Body of pancreas (tissue), 4 donors: ENCODE measurements at regions not wholly inside any gene's neighbourhood (a gene's known extent, or its start where the extent isn't known, plus 50 kb on each side); places are given as distances from the start of the nearest gene placed in this dataset.
A peak's percentile ranks its signal among the peaks of the same experiment; 100 is the strongest.
"Not testable (repeated sequence)": the region's sequence is repeated elsewhere in the genome, so short reads cannot be mapped to it uniquely, and the experiment has no call there.

Source experiments
- ATAC-seq: fragments of 150-250 bp; one replicate; pipeline ENCODE4 v1.9.1; 2016
- DNase-seq, 4 donors: peaks; one replicate each; pipeline ENCODE4 v3.0.0-alpha.2; 2019
- H3K27ac ChIP-seq, 4 donors: fragments of 200-600 bp; sonication (generic); 1 replicate in 3 of 4; 2 replicates in 1 of 4; pipeline versions ENCODE4 v1.5.1 to v1.6.1; 2016 to 2019; ENCODE audit warnings: mild to moderate bottlenecking in 1 of 4, mixed read lengths in 1 of 4, moderate library complexity in 1 of 4
- H3K27me3 ChIP-seq, 2 donors: fragments of 200-600 bp; sonication (generic); one replicate each; pipeline ENCODE4 v1.6.0; 2016; ENCODE audit warnings: mild to moderate bottlenecking in 1 of 2
- H3K36me3 ChIP-seq, 2 donors: fragments of 200-600 bp; sonication (generic); replicated peaks in 1 of 2; 2 replicates each; pipeline ENCODE4 v1.5.1; 2016; ENCODE audit warnings: low read depth in 2 of 2; ENCODE audit not compliant: insufficient read depth in 1 of 2
- H3K4me1 ChIP-seq: fragments of 200-600 bp; sonication (generic); one replicate; pipeline ENCODE4 v1.6.0; 2016
- H3K4me3 ChIP-seq, 2 donors: fragments of 200-600 bp; sonication (generic); 1 replicate in 1 of 2; 2 replicates in 1 of 2; pipeline ENCODE4 v1.5.1; 2016 to 2019
- H3K9me3 ChIP-seq, 3 donors: fragments of 200-600 bp; sonication (generic); 1 replicate in 2 of 3; 2 replicates in 1 of 3; pipeline ENCODE4 v1.5.1; 2016
- POLR2A ChIP-seq, 3 donors: fragments of 450-650 bp; IDR thresholded peaks; one replicate each; pipeline ENCODE4 v1.6.1; 2016; ENCODE audit warnings: antibody characterized with exemption in 3 of 3, mild to moderate bottlenecking in 2 of 3
- WGBS, 2 donors: methylation state at CpG; one replicate each; pipeline ENCODE4 v1.1.5; 2017; 5-methylcytosine and 5-hydroxymethylcytosine counted together
- intact Hi-C: fragments of 100-400 bp; cut with DNase I; formaldehyde crosslinking; loops from one replicate; pipeline ENCODE4 v1.15.1; 2023
- TF ChIP-seq, protein P1 (sequence below), 7 experiments: fragments of 450-650 bp in 4 of 7; fragments of 200-600 bp in 3 of 7; sonication (generic) in 3 of 7; IDR thresholded peaks; one replicate each; pipeline ENCODE4 v1.5.1; 2016 to 2019; ENCODE audit warnings: antibody characterized with exemption in 7 of 7

DNA sequence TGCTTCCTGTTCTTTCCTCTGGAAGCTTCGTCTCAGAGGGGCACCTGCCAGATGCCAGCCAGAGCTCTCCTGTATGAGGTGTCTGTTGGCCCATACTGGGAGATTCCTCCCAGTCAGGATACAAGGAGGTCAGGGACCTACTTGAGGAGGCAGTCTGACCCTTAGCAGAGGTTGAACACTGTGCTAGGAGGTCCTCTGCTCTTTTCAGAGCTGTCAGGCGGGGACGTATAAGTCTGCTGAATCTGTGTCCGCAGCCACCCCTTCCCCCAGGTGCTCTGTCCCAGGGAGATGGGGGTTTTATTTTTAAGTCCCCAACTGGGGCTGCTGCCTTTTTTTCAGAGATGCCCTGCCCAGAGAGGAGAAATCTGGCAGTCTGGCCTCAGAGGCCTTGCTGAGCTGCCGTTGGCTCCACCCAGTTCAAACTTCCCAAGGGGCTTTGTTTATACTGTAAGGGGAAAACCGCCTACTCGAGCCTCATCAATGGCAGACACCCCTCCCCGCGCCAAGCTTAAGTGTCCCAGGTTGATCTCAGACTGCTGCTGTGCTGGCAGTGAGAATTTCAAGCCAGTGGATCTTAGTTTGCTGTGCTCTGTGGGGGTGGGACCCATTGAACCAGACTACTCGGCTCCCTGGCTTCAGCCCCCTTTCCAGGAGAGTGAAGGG is 326.7 kb downstream of the BCKDHB start:
- 68 to 85% methylated on average over 8 to 10 of the region's 10 CpGs for WGBS, 2 donors
- Histone ChIP-seq H3K4me1 (no peaks in the 10 kb centered on the region), H3K9me3 (peaks cover 0 to 8% (median 0%) of the 10 kb centered on the region in 3 donors), H3K36me3 (no peaks in the 10 kb centered on the region), H3K27ac (no peak overlapping the region), H3K4me3 (no peak overlapping the region), H3K27me3 (no peaks in the 10 kb centered on the region)
- TF ChIP-seq POLR2A (IDR thresholded peaks at IDR 0.05), result no peak
- TF ChIP-seq, protein P1, sequence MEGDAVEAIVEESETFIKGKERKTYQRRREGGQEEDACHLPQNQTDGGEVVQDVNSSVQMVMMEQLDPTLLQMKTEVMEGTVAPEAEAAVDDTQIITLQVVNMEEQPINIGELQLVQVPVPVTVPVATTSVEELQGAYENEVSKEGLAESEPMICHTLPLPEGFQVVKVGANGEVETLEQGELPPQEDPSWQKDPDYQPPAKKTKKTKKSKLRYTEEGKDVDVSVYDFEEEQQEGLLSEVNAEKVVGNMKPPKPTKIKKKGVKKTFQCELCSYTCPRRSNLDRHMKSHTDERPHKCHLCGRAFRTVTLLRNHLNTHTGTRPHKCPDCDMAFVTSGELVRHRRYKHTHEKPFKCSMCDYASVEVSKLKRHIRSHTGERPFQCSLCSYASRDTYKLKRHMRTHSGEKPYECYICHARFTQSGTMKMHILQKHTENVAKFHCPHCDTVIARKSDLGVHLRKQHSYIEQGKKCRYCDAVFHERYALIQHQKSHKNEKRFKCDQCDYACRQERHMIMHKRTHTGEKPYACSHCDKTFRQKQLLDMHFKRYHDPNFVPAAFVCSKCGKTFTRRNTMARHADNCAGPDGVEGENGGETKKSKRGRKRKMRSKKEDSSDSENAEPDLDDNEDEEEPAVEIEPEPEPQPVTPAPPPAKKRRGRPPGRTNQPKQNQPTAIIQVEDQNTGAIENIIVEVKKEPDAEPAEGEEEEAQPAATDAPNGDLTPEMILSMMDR (IDR thresholded peaks at IDR 0.05), result no peak
- intact Hi-C loops, result no loop called here
- ATAC-seq (no peak), DNase-seq (no peak)

DNA sequence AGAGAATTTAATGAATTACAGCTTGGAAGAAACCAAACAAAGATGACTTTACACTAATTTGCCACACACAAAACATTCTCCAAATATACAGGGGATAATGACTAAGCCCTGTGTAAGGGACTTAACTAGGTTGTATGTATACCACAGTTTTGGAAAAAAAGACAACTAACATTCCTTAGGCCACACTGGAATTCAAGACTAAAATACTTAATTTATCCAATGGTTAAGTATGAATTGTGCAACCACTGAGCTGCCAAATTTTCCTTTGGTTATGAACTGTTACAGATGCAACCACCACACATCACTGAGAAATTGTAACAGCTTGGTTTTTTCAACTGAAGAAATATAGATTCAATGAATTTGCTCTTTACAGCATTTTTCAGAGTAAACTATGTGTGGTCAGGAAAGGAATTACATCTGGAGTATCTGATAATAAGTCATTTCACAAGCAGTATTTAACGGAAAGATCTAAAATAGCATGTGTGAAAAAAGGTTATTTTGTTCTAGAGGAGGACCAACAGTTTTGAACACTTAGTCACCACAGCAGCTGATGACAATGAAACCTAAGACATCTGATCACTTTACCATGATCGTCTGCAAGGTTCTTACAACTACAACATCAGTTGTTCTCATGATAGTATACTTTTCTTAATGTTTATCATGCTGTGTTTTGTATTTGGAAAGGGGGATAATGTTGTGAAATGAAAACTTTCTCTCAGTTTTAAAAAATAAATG is 318.8 kb downstream of the BCKDHB start:
- intact Hi-C loops, result no loop called here
- H3K36me3 ChIP-seq, result no peaks in the 10 kb centered on the region
- H3K4me3 ChIP-seq, result no peak overlapping the region
- peaks cover 0 to 30% (median 0%) of the 10 kb centered on the region in 3 donors for H3K9me3 ChIP-seq
- H3K27ac ChIP-seq, result no peak overlapping the region
- TF ChIP-seq, protein P1 (IDR thresholded peaks at IDR 0.05), result no peak
- TF ChIP-seq POLR2A (IDR thresholded peaks at IDR 0.05), result no peak
- peak; percentile 33 for ATAC-seq
- 78 to 80% methylated on average over 2 of the region's 2 CpGs for WGBS, 2 donors
- H3K27me3 ChIP-seq, result no peaks in the 10 kb centered on the region
- H3K4me1 ChIP-seq, result no peaks in the 10 kb centered on the region
- peak in 1 of 4 donors; percentile 11 for DNase-seq

DNA sequence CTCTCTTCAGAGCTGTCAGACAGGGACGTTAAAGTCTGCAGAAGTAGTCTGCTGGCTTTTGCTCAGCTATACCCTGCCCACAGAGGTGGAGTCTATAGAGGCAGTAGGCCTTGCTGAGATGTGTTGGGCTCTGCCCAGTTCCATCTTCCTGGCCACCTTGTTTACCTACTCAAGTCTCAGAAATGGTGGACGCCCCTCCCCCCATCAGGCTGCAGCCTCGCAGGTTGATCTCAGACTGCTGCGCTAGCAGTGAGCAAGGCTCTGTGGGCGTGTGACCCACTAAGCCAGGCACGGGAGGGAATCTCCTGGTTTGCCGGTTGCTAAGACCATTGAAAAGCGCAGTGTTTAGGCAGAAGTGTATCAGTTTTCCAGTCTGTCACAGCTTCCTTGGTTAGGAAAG is 305.0 kb downstream of the BCKDHB start:
- Histone ChIP-seq H3K27me3 (no peaks in the 10 kb centered on the region), H3K36me3 (no peaks in the 10 kb centered on the region), H3K27ac (no peak overlapping the region), H3K4me1 (no peaks in the 10 kb centered on the region), H3K4me3 (no peak overlapping the region), H3K9me3 (no peaks in the 10 kb centered on the region)
- intact Hi-C loops, result no loop called here
- 95% methylated on average over 8 of the region's 8 CpGs; no CpG with 5 or more reads in 1 of the 2 donors for WGBS, 2 donors
- DNase-seq (no peak), ATAC-seq (no peak)
- TF ChIP-seq, protein P1 (IDR thresholded peaks at IDR 0.05), result no peak
- no peak for TF ChIP-seq POLR2A (IDR thresholded peaks at IDR 0.05)

DNA sequence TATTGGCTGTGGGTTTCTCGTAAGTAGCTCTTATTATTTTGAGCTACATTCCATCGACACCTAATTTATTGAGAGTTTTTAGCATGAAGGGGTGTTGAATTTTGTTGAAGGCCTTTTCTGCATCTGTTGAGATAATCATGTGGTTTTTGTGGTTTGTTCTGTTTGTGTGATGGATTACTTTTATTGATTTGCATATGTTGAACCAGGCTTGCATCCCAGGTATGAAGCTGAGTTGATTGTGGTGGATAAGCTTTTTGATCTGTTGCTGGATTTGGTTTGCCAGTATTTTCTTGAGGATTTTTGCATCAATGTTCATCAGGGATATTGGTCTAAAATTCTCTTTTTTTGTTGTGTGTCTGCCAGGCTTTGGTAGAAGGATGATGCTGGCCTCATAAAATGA is 301.5 kb downstream of the BCKDHB start:
- H3K27me3 ChIP-seq, H3K9me3 ChIP-seq, H3K4me1 ChIP-seq, intact Hi-C loops, DNase-seq, H3K36me3 ChIP-seq, ATAC-seq, H3K4me3 ChIP-seq, H3K27ac ChIP-seq: not testable (repeated sequence)
- WGBS, 2 donors, result 98 to 100% methylated on average over 2 of the region's 2 CpGs

DNA sequence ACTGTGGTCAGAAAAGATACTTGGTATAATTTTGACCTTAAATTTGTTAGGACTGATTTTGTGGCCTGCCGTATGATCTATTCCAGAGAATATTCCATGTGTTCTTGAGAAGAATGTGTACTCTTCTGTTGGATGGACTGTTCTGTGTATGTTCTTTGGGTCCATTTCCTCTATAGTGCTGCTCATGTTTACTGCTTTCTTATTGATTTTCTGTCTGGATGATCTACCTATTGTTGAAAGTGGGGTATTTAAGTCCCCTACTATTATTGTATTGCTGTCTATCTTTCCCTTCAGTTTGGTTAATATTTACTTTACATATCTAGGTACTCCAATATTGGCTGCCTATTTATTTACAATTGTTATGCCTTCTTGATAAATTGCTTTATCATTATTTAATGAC is 298.4 kb downstream of the BCKDHB start:
- no peaks in the 10 kb centered on the region for H3K27me3 ChIP-seq
- H3K27ac ChIP-seq, result no peak overlapping the region
- H3K4me3 ChIP-seq, result no peak overlapping the region
- no peak for DNase-seq
- TF ChIP-seq, protein P1 (IDR thresholded peaks at IDR 0.05), result no peak
- no peak for TF ChIP-seq POLR2A (IDR thresholded peaks at IDR 0.05)
- intact Hi-C loops, result no loop called here
- H3K36me3 ChIP-seq, result no peaks in the 10 kb centered on the region
- H3K9me3 ChIP-seq, result no peaks in the 10 kb centered on the region
- peaks cover 5% of the 10 kb centered on the region for H3K4me1 ChIP-seq
- ATAC-seq, result no peak
- 47 to 48% methylated on average over 1 of the region's 1 CpG for WGBS, 2 donors
